Transverse colon (tissue), 4 donors: ENCODE measurements at regions not wholly inside any gene's neighbourhood (a gene's known extent, or its start where the extent isn't known, plus 50 kb on each side); places are given as distances from the start of the nearest gene placed in this dataset.
A peak's percentile ranks its signal among the peaks of the same experiment; 100 is the strongest.

Source experiments
- DNase-seq: peaks from one replicate; pipeline ENCODE4 v3.0.0-alpha.2; 2019
- H3K27ac ChIP-seq, 4 donors: fragments of 200-600 bp; sonication (generic); 2 replicates each; pipeline ENCODE4 v1.5.1; 2016 to 2018; ENCODE audit warnings: inconsistent platforms in 4 of 4
- H3K27me3 ChIP-seq: fragments of 200-600 bp; sonication (generic); 2 replicates; pipeline ENCODE4 v1.5.1; 2017; ENCODE audit warnings: inconsistent platforms
- H3K36me3 ChIP-seq, 4 donors: fragments of 200-600 bp; sonication (generic); 2 replicates each; pipeline ENCODE4 v1.5.1; 2017 to 2019; ENCODE audit warnings: inconsistent platforms in 4 of 4
- H3K4me1 ChIP-seq, 4 donors: fragments of 200-600 bp; sonication (generic); 2 replicates each; pipeline ENCODE4 v1.5.1; 2017 to 2020; ENCODE audit warnings: inconsistent platforms in 4 of 4
- H3K4me3 ChIP-seq, 4 donors: fragments of 200-600 bp; sonication (generic); 1 replicate in 1 of 4; 2 replicates in 3 of 4; pipeline versions ENCODE4 v1.5.1 to v1.6.1; 2017 to 2019; ENCODE audit warnings: inconsistent platforms in 4 of 4
- H3K9me3 ChIP-seq, 2 donors: fragments of 200-600 bp; sonication (generic); 2 replicates each; pipeline ENCODE4 v1.5.1; 2017 to 2019; ENCODE audit warnings: inconsistent platforms in 2 of 2
- EP300 ChIP-seq: sonication (generic); formaldehyde crosslinking; IDR thresholded peaks from one replicate; pipeline ENCODE4 v1.6.1; 2017; ENCODE audit warnings: antibody characterized with exemption, low read depth
- POLR2A ChIP-seq: fragments of 450-650 bp; IDR thresholded peaks from one replicate; pipeline ENCODE4 v1.6.1; 2016; ENCODE audit warnings: antibody characterized with exemption, mild to moderate bottlenecking, moderate library complexity
- POLR2AphosphoS5 ChIP-seq, 3 donors: sonication (generic); formaldehyde crosslinking; IDR thresholded peaks; one replicate each; pipeline ENCODE4 v1.6.1; 2016; ENCODE audit warnings: antibody characterized with exemption in 3 of 3
- WGBS, 2 donors: methylation state at CpG; one replicate each; pipeline ENCODE4 v1.1.5; 2018; ENCODE audit warnings: low coverage in 1 of 2; 5-methylcytosine and 5-hydroxymethylcytosine counted together
- in situ Hi-C, 4 donors: fragments of 200-750 bp; cut with MboI; loops; one replicate each; pipeline versions ENCODE4 v1.15.0 to v1.15.1; 2017; ENCODE audit warnings: low sequenced_read_pairs in 3 of 4, low pct_ligation_motif_present in 1 of 4, low pct_unique_long_range_greater_than_20kb in 1 of 4
- intact Hi-C: fragments of 100-400 bp; cut with DNase I; formaldehyde crosslinking; loops from one replicate; pipeline ENCODE4 v1.15.1; 2023; ENCODE audit warnings: low total_unique reads
- TF ChIP-seq, protein P1 (sequence below), 5 experiments: fragments of 200-600 bp in 3 of 5; fragments of 450-650 bp in 2 of 5; sonication (generic) in 3 of 5; IDR thresholded peaks; 1 replicate in 2 of 5; 2 replicates in 3 of 5; pipeline ENCODE4 v1.5.1; 2016 to 2017; ENCODE audit warnings: antibody characterized with exemption in 5 of 5, inconsistent platforms in 3 of 5, mild to moderate bottlenecking in 2 of 5, moderate library complexity in 1 of 5

DNA sequence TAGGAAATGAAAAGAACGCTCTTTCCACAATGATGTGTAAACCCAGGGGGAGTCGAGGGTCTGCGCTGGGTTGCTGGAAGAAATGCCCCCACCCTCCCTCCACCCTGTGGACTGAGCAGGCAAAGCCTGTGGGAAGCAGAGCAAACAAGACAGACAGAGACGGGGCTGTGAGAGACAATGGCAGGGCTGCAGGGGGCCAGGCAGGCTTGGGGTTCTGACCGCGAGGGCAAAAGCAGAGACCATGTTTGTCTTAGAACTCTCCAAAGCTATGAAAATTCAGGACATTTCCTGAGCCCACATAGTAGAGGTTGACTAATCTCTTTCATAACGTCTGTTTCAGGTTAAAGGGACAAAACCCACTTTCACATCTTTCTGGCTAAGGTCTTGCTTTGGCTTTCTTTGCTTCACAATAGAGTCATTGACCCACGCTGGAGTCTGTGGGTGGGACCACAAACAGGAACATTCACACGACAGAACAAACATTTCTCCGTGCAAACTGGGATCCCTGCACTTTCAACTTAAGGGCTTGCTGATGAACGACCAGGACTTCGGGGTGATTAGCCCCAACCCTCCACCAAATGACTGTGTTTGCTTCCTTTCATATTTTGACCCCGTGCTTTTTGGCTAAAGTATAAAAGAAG is 156.0 kb upstream of the TPM1 start:
- no peaks in the 10 kb centered on the region for H3K9me3 ChIP-seq
- no peaks in the 10 kb centered on the region for H3K27me3 ChIP-seq
- in situ Hi-C loops (loop anchor here in 1 of 4 donors (25.0 kb wide), 1 partner anchor 151 kb away; the partner anchor contains the start of gene TPM1), intact Hi-C loops (no loop called here)
- 42 to 45% methylated on average over 13 of the region's 13 CpGs for WGBS, 2 donors
- H3K4me1 ChIP-seq = peaks cover 9 to 43% (median 27%) of the 10 kb centered on the region in 4 donors
- H3K4me3 ChIP-seq = no peak overlapping the region
- no peak for DNase-seq
- H3K36me3 ChIP-seq = no peaks in the 10 kb centered on the region
- TF ChIP-seq, protein P1, sequence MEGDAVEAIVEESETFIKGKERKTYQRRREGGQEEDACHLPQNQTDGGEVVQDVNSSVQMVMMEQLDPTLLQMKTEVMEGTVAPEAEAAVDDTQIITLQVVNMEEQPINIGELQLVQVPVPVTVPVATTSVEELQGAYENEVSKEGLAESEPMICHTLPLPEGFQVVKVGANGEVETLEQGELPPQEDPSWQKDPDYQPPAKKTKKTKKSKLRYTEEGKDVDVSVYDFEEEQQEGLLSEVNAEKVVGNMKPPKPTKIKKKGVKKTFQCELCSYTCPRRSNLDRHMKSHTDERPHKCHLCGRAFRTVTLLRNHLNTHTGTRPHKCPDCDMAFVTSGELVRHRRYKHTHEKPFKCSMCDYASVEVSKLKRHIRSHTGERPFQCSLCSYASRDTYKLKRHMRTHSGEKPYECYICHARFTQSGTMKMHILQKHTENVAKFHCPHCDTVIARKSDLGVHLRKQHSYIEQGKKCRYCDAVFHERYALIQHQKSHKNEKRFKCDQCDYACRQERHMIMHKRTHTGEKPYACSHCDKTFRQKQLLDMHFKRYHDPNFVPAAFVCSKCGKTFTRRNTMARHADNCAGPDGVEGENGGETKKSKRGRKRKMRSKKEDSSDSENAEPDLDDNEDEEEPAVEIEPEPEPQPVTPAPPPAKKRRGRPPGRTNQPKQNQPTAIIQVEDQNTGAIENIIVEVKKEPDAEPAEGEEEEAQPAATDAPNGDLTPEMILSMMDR (IDR thresholded peaks at IDR 0.05) = no peak
- no peak for TF ChIP-seq EP300
- TF ChIP-seq POLR2A = no peak
- TF ChIP-seq POLR2AphosphoS5 (IDR thresholded peaks at IDR 0.05) = no peak
- H3K27ac ChIP-seq = peak overlapping the region; percentile 52 to 68 (median 60)

DNA sequence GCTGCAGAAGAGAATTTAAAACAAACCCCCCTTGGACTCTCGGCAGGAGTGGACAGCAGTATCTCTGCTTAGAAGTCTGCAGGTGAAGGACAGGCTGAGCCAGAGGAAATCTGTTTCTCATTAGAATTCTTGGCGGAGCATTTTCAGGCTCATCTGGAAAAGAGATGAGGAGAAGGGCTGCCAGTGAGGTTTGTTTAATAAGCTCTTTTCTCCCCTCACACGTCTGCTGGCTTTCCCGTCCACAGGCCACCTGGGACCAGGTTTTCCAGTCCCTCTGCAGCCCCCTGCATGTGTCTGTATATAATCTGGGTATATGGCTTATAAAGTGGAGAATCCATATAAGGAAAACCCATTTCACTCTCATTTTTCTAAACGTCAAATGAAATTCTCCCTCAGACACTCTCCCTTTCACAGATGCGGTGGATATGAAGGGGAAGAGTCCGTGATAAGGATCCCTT is 155.4 kb upstream of the TPM1 start:
- no peaks in the 10 kb centered on the region for H3K36me3 ChIP-seq
- H3K27me3 ChIP-seq = no peaks in the 10 kb centered on the region
- in situ Hi-C loops (loop anchor here in 1 of 4 donors (25.0 kb wide), 1 partner anchor 150 kb away; the partner anchor contains the start of gene TPM1), intact Hi-C loops (no loop called here)
- 26 to 63% methylated on average over 6 to 7 of the region's 7 CpGs for WGBS, 2 donors
- TF ChIP-seq POLR2AphosphoS5 (IDR thresholded peaks at IDR 0.05) (no peak), EP300 (no peak), POLR2A (no peak)
- TF ChIP-seq, protein P1 (IDR thresholded peaks at IDR 0.05) = no peak
- H3K27ac ChIP-seq = peak overlapping the region; percentile 52 to 68 (median 60)
- no peak overlapping the region for H3K4me3 ChIP-seq
- no peaks in the 10 kb centered on the region for H3K9me3 ChIP-seq
- no peak for DNase-seq
- H3K4me1 ChIP-seq = peaks cover 9 to 43% (median 27%) of the 10 kb centered on the region in 4 donors

DNA sequence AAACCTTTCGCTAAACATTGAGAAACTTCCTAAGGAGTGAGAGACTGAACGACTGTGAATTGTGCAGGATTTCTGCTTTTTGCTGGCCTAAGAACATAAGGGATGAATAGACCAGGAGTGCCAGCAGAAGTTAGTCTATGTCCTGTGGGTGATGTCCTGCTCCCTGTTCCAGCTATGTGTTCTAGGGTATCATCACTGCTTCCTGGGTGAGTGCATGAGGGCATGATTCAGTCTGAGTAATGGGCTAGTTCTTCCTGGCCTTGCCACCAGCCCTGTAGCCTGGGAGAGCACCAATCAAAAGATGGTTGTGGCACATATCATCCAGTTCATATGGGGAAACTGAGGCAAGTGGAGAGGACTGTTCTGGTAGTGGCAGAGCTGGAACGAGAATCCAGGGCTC is 153.9 kb upstream of the TPM1 start:
- intact Hi-C loops = no loop called here
- no peaks in the 10 kb centered on the region for H3K36me3 ChIP-seq
- no peaks in the 10 kb centered on the region for H3K27me3 ChIP-seq
- peak overlapping the region in 1 of 4 donors; percentile 60 for H3K27ac ChIP-seq
- no peaks in the 10 kb centered on the region for H3K9me3 ChIP-seq
- WGBS, 2 donors = 87 to 100% methylated on average over 1 to 3 of the region's 3 CpGs
- in situ Hi-C loops = loop anchor here in 1 of 4 donors (25.0 kb wide), 1 partner anchor 149 kb away; the partner anchor contains the start of gene TPM1
- TF ChIP-seq POLR2A (no peak), POLR2AphosphoS5 (IDR thresholded peaks at IDR 0.05) (no peak), EP300 (no peak)
- TF ChIP-seq, protein P1 (IDR thresholded peaks at IDR 0.05) = no peak
- H3K4me1 ChIP-seq = peaks cover 9 to 43% (median 27%) of the 10 kb centered on the region in 4 donors
- DNase-seq = no peak
- H3K4me3 ChIP-seq = no peak overlapping the region

DNA sequence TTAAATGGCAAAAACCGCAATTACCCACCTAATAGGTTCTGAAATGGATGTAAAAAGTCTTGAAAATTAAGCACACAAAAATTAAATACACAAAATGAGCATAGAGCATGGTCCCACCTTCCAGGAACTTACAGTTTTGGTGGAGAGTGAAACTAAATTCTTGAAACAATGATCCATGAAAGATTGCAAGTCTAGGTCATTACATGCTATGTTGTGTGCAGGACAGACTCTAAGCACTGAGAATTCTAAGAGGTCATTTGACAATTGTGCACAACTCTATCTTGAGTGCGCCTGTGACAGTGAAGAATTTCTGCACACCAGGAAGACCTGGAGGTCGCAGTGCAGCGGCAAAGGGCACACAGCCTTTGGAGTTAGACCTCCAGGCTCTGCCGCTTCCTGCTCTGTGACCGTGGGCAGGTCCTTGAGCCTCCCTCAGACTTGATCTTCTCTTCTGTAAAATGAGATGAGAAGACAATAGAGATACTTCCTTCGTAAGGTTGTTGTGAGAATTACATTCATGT is 153.3 kb upstream of the TPM1 start:
- in situ Hi-C loops (loop anchor here in 1 of 4 donors (25.0 kb wide), 1 partner anchor 148 kb away; the partner anchor contains the start of gene TPM1), intact Hi-C loops (no loop called here)
- Histone ChIP-seq H3K27ac (peak overlapping the region in 2 of 4 donors; percentile 59 to 64), H3K9me3 (no peaks in the 10 kb centered on the region), H3K4me3 (no peak overlapping the region), H3K27me3 (no peaks in the 10 kb centered on the region), H3K36me3 (no peaks in the 10 kb centered on the region), H3K4me1 (peaks cover 9 to 43% (median 27%) of the 10 kb centered on the region in 4 donors)
- WGBS, 2 donors = 86 to 94% methylated on average over 2 to 7 of the region's 7 CpGs
- TF ChIP-seq POLR2AphosphoS5 (IDR thresholded peaks at IDR 0.05) (no peak), POLR2A (no peak), EP300 (no peak)
- TF ChIP-seq, protein P1 (IDR thresholded peaks at IDR 0.05) = no peak
- DNase-seq = no peak
